Stimulated activated CD4-positive, alpha-beta T cell treated with anti-CD3 and anti-CD28 coated beads, Interleukin-12 subunit alpha, Interleukin-12 subunit beta, amount 100 ng/mL, for 24 hours (primary cell): ENCODE measurements at regions not wholly inside any gene's neighbourhood (a gene's known extent, or its start where the extent isn't known, plus 50 kb on each side); places are given as distances from the start of the nearest gene placed in this dataset.
"Not testable (repeated sequence)": the region's sequence is repeated elsewhere in the genome, so short reads cannot be mapped to it uniquely, and the experiment has no call there.

Experiments used
- DNase-seq, 2 experiments: peaks; one replicate each; pipeline ENCODE4 v3.0.0-alpha.2; 2020; ENCODE audit warnings: low read depth in 2 of 2

DNA sequence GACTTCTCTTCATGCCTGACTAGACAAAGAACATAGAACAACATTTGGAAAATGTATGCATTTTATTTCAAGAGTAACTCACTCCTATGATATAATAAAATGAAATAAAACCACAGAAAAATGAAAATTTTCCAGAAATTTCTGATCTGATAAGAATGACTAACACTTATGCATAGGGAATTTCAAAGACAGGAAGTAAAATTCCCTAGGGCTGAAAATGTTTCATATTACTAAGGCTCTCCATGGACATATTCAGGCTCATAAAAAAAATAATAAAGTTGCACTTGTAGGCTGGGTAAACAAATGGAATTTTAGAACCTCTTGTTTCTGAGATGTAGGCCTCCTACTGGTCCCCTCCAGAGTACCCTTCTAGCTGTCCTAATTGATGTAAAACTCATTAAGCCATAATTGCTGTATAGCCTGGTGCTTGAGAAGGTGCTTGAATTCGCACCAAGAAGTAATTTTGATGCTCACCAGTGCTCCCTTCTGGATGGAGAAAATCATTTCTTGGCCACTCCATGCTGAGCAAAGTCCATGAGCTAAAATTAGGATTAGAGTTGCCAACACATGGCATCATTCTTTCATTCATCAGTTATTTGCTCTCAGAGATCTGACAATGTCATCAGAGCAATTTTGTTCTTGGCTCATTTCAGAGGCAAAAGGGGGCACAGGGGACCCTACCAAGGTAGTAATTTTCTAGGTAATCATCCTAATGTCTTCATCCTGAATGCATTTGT lies 641.0 kb upstream of the CAMK1G start:
- DNase-seq: no peak

DNA sequence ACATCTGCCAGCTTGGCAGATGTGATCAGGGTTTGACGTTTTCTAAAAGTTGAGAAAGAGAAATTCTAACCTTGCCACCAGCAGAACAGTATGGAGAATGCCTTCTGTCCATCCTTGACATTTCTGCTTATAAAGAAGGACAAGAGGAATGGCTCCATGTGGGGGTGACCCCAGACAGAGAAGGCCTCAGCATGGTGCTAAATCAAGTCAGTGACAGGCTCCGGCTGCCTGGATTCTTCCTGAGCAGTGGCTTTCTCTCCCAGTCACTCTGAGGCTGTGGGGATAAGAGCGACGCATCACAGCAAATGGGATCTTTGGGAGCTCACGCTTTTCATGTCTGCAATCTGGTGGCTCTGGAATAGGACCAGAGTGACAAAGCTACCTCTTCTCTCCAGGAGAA lies 640.2 kb upstream of the CAMK1G start:
- no peak for DNase-seq

DNA sequence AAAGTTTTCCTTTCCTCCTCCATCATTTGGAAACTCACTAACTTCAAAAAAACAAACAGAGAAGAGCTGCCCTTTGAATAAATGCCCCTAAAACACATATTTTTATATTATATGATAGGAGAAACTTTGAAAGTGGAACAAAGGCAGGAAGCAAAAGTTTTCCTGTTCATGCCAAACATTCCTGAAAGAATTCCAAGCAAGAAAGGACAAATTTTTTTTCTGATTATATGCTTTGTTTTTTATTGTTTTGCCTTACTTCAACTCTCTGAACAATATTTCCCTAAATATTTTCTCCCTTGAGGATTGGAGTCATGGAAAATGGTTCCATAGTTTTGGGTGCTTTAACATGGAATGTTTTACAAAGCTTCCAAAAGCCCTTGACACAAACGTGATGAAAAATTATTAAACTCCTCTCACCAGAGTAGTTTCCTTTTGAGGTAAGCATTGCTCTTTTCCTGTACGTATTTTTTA lies 638.5 kb upstream of the CAMK1G start:
- no peak for DNase-seq

DNA sequence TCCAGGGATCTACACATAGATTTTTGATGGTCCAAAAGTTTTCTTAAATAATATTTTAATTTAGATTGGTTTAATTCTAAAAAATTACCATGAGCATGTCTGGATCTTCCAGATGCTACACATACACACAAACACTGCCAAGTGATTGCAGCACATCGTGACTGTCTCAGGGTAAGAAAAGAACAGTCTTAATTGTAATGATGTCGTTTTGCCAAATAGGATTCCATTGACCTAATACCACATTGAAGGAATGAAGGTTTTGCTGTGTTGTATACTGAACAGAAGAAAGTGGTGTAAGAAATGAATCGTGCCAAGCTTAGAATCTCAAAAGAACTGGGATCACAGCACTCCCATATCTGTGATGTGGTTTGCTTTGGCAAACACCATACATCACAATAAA lies 633.3 kb upstream of the CAMK1G start:
- no peak for DNase-seq

DNA sequence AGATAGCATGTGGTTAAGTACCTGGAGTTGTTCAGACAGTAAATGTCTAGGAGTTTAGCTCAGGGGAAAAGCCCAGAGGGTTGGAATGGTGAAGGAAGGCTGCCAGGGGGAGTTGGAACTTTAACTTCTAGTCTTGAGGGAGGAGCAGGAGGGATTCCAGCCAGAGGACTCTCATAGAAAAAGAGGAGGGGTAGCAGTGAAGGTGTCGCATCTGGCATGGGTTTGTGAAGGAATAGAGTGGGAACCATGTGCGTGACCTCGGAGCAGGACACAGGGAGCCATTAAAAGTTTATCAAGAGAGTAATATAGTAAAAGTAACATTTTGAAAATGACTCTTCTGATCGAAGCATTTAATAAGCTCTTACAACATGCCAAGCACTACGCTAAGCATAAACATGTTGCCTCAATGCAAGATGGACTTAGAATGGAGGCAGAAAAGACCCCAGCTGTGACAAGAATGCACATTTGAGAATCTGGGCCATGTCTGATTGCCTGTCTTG lies 632.4 kb upstream of the CAMK1G start:
- no peak for DNase-seq

DNA sequence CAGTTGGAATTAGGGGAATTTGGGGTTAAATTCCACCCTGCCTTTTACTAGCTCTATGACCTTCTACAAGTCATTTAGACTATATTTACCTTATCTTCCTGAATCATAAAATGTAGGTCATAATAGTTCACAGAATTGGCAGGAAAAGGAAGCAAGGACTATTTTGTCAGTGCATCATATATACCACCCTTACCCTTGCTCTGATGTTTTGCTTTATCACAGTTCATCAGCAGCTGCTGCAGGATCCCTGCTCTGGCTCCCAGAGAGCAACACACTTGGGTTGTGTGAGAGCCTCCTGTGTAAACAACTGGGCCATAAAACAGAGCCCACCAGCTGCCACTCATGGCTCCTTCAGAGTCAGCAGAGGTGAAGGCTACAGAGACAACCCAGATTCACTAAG lies 631.6 kb upstream of the CAMK1G start:
- DNase-seq: no peak

DNA sequence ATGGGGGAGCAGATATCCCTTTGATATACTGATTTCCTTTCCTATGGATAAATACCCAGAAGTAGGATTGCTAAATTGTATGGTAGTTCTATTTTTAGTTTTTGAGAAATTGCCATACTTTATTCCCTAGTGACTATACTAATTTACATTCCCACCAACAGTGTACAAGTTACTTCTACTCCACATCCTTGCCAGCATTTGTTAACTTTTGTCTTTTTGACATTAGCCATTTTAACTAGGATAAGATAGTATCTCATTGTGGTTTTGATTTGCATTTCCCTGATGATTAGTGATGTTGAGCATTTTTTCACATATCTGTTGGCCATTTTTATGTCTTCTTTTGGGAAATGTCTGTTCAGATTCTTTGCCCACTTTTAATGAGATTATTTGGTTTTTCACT lies 620.6 kb upstream of the CAMK1G start:
- DNase-seq: no peak

DNA sequence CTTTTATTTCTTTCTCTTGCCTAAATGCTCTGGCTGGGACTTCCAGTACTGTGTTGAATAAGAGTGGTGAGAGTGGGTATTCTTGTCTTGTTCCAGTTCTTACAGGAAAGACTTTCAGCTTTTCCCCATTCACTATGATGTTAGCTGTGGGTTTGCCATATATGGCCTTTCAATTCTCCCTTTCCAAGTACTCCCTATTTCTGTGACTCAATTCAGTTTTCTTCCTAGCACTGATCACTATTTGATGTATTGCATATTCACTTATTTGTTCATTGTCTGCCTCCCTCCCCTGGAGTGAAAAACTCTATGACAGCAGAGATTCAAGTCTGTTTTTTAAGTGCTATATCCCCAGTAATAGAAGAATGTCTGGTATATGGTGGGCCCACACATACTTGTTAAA lies 618.2 kb upstream of the CAMK1G start:
- DNase-seq: no peak

DNA sequence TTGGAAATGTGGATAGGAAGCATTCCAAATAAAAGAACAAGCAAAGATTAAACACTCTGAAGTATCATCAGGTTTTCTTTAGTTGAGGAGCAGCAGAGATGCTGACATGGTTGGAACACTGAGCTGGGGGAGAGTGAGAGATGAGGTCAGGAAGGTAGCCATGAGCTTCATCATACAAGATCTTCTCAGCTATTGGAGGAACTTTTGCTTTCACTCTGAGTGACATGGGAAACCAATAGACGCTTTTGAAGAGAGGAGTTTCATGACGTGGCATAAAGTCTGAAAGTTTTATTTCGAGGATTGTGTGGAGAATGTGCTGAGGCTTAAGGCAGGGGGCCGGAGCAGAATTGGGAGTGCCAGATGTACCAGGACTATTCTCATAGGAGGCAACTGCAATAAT lies 616.2 kb upstream of the CAMK1G start:
- DNase-seq: no peak

DNA sequence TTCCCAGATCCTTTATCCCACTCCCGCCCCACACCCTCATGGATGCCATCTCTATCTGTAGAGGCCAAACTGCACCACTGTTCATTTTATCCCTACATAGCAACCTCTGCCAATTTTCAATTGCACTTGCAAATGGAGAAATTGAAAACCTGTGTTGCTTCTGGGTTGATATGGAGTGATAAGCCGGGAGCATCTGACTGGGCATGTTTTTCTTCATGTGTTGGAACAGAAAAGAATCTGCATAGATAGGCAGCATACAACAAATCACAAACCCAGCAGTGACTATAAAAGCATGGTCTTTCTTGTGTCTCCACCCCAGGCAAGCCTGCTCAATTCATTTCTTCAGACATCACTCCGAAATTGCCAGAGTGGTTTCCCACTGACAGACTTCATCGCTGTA lies 608.8 kb upstream of the CAMK1G start:
- DNase-seq: no peak

DNA sequence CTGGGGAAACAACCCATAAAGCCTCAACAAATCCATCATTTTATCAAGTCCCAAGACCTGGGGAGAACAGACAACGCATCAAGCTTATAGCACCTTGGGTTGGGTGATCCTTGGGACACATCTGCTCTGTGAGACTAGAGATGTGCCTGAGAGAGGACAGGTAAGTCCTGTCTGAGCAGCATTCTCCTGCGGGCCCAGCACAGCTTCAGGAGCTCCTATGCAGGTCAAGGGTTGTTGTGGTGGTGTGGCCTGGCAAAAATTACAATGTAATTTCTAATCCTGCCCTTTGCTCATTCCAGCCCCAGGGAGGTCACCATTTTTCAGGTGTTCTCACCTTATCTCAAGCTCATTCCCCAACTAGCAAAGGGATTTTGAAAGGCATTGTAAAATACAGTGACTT lies 608.1 kb upstream of the CAMK1G start:
- DNase-seq: no peak

DNA sequence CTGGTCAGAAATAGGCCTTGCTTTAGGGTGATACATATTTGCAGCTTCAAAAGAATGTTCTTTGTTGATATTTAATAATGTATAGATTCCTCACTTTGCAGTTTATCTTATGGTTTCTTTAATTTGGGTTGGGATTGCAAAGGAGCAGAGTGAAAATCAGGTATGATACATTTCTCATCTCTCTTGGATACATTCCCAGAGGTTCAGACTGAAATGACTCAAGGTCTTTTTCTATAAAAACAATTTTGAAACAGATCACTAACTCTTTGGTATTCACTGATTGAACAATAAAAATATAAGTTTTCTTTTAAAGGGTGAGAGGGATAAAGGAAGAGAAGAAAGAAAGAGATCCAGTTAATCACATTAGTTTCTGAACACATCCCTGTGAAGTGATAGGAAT lies 606.5 kb upstream of the CAMK1G start:
- DNase-seq: no peak

DNA sequence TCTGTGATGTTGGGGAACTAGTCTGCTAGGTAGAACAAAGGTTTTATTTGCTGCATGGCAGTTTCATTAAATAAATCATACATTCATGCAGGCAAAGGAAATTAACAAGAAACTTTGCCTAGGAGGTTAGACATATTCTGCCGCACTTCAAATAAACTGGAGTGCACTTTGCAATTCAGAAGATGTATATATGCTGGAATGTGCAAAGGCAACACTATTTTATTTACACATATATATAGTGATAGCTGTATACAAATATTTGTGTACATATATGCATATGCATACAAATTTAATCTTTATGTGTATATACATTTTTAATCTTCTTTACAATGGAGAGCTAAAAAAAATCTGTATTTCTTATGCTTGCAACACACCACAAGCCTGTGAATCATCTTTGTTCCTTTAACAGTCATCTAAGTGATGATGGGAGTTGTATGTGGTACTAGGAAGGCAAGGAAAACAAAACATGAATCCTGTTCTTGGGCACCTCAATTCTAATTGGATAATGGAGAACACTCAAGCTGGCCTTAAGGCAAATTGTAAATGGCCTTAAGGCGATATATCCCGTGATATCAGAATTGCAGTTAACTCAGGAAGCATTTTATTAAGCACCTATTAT lies 605.8 kb upstream of the CAMK1G start:
- no peak for DNase-seq

DNA sequence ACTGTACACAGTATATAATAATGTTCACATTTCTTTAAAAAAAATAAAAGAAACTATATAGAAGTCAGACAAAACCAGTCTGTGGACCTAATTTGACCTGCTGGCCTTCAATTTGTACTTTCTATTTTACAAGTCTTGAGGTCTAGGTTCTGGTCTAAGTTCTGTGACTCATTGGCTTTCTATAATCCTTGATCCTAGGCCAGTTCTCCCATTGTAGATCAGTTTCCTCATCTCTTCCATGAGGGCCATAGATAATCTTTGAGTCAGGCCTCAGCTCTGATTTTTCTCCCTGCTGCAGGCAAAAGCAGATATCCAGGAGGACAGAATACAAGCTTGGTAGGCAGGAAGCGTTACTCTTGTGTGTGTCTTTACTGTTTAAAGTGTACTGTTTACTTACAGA lies 603.7 kb upstream of the CAMK1G start:
- DNase-seq: no peak

DNA sequence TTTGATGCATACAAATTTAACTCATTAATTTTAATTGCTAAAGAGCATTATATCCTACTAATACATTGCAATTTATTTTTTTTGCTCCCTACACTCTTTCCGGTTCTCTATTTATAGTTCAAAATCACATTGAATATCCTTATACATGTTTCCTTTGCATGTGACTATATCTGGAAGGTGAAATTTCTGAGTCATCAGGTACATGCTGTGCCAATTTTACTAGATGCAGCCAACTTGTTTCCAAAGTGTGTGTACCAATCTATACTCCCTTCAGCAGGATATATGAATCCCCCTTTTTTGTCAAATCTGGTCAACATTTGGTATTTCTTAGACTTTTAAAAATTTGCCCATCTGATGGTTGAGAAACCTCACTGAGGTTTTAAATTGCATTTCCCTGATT lies 602.9 kb upstream of the CAMK1G start:
- no peak for DNase-seq

DNA sequence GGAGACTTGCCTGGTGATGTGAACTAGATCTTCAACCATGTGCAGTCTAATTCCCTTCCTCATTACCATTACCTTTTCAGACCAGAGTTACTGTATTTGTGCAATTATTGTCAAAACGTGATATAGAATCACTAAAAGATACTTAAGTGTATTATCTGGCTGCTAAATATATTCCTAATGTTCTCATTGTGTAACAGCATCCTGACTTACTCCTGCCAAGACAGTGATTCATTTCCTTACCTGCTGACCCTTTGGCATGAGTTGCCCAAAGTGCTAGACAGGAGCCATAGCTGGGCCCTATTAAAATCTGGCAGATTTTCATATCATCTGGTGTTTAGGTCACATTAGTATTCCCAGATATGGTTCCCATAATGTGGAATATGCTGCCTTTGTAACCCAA lies 598.3 kb upstream of the CAMK1G start:
- DNase-seq: no peak

DNA sequence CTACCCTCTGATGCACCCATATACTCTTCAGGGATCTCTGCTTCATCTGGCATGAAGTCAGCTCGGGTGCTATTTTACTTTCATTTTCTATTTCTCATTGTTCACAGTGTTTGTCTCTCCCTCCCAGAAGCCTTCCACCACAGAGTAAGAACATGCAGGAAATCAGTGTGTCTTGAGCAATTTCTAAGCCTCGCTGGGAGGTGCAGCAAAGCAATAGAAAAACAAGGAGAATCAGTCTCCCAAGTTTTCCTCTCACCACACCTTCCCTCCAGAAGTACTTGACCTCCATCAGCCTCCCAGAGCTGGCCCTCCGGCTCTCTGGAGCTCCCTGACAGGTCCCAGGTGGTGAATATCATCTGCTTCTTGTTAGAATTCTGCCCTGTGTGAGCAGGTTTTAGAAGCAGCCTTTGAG lies 594.7 kb upstream of the CAMK1G start:
- no peak for DNase-seq

DNA sequence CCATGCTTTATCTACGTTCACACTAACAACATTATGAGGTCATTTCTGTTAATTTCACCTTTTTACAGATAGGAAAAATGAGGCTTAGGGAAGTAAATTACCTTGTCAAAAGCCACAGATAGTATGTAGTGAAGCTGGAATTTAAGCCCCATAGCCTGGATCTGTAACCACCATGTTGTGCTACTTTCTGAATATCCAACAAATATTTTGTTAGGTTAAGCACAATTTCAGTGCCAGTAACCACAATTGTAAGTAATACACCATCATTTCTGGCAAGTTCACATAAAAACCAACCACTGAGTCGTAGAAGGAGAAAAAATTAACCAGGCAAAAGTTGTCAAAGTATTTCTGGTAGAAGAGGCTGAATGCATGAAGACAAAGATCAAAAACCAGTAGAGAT lies 593.1 kb upstream of the CAMK1G start:
- no peak for DNase-seq

DNA sequence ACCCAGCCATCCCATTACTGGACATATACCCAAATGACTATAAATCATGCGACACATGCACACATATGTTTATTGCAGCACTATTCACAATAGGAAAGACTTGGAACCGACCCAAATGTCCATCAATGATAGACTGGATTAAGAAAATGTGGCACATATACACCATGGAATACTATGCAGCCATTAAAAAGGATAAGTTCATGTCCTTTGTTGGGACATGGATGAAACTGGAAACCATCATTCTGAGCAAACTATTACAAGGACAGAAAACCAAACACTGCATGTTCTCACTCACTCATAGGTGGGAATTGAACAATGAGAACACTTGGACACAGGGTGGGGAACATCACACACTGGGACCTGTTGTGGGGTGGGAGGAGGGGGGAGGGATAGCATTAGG lies 586.5 kb upstream of the CAMK1G start:
- not testable (repeated sequence) for DNase-seq

DNA sequence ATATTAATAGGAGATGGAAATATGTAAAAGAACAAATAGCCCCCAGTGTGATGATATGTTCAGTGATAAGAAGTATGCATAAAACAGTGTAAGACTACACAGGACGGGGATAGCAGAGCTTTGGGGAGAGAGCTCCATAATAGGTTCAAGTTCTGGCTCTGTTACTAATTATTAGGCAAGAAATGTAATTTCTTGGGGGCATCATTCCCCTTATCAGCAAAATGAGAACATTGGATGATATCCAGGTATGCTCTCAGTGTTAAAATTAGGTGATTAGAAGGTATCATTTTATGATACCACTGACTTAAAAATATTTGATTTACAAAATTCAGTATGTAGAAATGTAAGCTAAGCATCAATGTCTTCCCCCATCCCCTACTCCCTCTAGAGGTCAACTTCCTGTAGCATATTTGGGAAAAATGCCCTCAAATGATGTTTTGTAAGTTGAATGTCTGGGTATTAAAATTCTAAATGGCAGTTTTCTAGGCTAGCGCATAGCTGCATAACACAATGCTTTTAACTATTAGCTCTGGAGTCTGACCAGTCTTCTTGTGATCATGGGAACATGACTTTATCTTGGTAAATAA lies 585.7 kb upstream of the CAMK1G start:
- DNase-seq: no peak

DNA sequence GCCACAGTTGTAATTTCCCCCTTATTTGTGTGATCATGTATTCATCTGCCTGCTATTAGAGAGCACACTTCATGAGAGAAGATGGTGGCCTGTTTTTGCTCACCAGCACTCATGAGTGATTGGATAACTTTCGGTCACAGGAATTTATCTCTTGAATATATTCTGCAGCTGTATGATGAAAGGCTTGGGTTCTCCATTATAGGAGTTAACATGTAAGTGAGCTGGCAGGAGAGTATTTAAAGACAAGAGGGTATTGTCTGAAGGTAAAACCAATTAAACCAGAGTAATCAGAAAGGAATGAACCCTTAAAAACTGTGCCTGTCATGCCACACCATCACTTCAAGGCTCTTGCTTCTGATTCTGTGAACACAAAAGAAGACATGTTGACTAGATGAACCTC lies 574.9 kb upstream of the CAMK1G start:
- DNase-seq: no peak

DNA sequence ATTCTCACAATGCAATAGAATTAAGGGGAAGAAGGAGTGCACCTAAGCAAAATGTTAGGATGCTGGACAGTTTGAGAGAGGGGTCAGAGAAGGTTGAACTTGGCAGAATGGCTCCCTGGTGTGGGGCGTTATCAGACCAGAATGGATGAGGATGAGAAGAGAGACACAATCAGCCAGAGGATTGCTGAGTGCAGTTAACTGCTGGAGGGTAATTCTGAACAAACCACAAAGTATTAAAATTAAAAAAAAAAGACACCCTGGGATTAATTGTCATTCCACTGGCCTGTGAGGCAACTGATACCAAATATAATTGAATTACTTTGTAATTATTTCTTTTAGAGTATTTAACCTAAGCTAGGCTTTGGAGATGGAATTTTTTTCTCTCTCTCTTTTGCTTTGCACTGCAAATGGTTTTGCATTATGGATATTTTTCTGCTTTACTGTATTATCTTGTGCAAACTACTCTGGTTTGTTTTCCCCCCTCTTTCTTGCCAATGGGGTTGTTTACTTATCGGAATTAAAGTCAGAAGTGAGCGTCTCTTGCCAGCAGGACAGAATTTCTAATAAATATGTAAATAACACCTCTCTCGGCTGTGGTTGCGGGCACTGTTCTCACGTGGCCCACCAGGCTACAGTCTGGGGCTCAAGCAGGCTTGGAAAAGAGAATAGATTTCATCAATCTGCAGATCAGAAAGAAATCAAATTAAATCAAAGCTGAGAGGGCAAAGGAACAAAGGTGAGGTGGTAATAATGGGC lies 572.9 kb upstream of the CAMK1G start:
- no peak for DNase-seq
